NK-92 (cell line): ENCODE measurements at regions not wholly inside any gene's neighbourhood (a gene's known extent, or its start where the extent isn't known, plus 50 kb on each side); places are given as distances from the start of the nearest gene placed in this dataset.

Source experiments
- DNase-seq: peaks from one replicate; lab custom pipeline; 2025; ENCODE audit not compliant: unreplicated experiment; lab: John Stamatoyannopoulos, UW

DNA sequence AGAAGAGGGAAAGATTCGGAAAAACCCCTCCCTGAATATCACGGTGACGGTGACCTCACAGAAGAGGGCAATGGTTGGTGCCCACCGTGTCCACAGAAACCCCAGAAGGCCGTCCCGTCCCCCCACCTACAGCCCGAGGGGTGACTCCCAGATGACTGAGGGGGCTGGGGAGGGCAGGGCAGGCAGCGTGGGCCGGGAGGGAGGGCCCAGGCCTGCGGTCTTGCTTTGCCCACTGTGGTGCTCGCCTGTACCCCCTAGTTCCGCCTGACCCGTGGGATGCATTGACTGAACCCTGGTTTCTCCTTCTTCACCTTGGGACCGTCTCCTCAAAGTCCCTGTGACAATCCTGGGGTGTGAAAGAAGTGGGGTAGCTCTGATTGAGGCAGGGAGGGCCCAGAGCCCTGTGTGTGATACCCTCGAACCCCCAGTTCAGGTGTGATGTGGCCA is 526.7 kb downstream of the BRD1 start:
- DNase-seq, result no peak

DNA sequence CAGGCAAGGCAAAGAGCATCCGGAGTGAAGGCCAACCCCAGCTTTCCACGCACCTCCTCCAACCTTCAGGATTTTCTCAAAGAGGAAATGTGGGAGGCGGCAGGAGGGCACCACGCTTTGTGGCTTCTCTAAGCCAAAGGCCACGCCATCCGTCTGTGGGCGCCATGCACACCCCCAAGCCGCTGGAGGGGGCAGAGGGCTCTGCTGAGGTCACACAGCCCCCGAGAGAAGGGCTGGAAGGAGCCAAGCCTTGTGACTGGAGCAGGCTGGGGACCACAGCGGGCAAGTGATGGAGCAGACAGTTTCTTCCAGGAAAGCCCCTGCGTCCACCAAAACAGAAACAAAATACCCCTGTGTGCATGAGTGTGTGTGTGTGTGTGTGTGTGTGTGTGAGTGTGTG is 527.4 kb downstream of the BRD1 start:
- DNase-seq, result no peak

DNA sequence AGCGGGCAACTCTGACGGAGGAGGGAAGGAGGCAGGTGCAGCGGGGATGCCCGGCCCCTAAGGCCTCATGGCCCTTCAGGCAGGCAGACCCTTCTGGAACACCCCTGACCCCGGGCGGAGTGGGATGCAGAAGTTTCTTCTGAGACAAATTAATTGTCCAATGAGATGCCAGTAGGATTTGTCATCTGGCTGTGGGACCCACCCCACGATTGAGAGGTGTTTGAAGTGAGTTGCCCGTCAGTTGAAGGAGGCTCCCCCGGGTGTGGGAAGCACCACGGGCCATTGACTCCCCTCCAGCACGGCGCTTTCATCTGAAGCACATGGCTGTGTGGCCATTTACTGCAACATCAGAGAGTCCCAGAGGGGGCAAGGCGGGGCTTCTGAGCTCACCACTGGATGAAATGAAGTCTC is 527.8 kb downstream of the BRD1 start:
- no peak for DNase-seq

DNA sequence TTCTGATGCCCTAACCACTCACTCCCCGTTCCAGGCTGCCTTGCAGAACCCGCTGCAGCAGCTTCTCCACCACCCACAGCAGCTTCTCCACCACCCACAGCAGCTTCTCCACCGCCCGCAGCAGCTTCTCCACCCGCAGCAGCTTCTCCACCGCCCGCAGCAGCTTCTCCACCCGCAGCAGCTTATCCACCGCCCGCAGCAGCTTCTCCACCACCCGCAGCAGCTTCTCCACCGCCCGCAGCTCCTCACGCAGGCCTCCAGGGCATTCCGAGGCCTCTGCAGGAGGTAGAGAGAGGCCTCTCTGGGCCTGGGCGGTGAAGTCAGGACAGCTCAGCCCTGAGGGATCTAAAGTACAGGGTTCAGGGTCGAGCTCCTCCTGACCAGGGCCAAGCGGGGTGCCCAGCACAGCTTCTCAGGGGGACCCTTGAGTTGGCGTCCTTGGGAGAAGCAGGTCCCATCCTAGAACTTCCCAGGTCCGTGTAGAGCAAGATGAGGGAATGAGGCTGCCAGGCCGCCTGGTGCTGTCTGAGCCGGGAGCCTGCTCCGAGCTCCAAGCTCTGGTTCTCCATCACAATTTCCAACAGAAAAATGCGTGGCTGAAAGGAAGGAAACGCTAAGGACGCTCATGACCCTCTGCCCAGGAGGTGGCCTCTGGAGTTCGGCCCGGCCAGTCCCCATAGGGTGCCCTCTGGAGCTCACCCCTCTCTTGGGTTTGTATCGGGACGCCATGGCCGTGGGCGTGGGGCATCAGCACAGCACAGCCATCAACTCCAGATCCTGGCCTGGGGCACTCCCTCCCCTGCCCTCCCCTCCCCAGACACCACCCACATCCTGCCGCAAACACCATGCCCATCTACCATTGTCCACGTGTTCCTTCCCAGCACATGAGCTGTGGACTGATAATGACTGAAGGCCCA is 528.6 kb downstream of the BRD1 start:
- DNase-seq, result no peak

DNA sequence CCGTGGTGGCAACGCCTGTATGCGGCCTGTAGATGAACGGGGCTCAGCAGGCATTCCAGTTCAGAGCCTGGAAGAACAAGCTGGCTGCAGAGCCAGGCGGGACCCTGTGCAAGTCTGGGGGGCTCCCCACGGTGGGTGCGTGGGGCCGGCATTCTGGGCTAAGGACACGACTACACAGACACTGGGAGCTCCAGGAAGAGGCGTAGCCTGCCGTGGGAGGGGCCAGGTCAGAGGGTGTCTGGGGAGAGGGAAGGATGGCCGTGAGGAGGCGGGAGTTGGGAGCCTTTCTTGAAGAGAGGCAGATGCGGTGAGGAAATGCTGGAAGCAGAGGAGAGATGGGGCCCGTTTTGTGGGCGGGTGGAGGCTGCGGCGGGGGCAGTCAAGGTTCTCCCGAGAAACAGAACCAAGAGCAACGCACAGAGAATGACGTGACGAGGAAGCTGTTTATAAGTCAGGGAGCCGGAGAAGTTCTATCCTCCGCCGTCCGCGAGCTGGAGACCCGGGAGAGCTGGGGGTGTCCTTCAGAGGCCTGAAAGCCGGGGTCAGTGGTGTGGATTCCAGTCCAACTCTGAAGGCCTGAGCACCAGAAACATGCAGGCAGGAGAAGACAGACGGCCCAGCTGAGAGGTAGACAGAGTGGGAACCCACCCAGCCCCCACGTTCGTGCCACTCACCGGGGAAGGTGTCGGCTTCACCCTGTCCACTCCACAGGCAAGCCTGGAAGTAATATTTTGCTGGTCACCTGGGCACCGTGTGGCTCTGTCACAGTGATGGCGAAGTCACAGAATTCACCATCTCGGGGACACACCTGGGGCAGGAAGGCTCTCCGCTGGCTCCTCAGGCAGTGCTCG is 529.6 kb downstream of the BRD1 start:
- no peak for DNase-seq

DNA sequence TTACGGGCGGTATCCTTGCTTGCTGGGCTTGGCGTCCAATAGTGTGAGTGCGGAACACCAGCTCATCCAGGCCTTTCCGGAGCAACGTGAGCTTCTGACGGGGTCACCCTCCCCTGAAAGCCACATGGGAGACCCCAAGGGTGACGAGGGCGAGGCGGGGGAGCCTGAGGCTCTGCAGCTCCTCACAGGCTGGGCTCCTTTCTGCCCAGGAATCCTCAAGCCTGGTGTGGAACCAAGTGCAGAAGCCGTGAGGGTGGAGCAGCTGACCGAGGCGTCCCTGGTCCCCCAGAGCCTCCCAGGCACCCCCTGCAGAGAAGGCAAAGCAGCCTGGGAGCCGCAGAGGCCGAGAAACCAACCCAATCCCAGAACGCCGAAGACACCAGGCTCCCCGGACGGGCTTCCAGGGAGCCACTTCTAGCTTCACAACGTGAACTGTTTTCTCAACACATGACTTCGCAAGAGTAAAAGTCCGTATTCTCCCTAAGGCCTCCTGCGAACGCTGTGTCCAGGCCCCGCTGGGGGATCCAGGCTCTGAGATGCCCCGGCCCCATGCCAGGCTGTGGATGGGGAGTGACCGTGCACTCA is 530.3 kb downstream of the BRD1 start:
- DNase-seq, result no peak

DNA sequence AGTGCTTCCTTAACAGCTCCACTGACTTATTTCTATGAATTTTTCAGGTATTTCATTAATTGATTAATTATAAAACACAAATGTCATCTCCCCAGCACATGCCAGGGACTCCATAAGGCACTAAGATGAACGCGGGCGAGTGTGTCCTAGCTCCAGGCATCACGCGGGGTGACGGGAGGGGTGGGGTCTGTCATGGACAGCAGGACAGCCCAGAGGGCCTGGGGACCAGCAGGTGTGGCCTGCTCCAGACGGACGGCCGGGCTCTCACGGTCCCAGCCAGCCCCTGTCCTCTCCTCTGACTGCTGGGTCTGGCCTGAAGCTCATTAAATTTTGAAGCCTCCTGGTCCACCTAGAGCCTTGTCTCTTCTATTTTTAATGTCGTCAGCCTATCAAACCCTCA is 531.1 kb downstream of the BRD1 start:
- no peak for DNase-seq

DNA sequence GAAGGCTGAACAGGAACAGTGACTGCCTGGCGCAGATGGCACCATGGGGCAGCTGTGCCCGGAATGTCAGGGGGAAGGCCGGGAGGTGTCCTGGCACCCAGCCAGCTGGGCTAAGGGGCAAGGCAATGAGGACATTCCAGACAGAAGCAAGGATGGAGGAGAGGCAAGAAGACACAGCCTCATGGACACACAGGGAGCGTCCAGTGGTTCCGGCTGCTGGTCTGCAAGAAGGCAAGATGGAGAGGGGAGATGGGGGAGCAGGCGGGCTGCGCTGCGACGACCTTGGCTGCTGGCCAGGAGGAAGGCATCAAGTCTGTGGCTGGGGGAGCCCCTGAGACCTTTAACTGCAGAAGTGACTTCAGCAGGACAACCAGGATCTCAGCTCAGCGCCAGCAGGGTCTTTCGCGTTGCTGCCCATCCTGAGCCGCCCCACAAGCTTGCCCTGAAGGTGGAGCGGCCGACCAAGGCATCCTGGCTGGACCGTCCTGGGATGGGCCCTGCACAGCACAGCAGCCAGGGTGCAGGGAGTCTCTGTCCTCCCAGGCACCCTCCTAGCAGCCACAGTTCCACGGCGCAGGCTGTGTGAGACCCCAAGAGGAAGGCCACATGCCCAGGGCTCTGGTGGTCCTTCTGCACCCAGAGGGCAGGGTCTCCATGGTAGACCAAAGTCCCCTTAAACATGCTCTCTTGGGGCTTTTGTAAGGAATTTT is 531.7 kb downstream of the BRD1 start:
- no peak for DNase-seq

DNA sequence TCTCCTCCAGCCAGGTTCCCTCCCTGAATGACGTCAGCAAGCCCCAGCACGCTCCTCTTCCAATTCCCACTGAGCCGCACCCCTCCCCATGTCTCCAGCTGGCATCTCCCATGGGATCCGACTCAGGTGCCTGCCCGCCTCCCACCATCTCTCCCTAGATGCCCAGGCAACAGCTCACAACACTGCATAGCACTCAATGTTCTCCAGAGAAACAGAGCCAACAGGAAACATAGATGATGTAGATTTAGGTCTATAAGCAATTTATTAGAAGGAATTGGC is 532.3 kb downstream of the BRD1 start:
- DNase-seq, result no peak

DNA sequence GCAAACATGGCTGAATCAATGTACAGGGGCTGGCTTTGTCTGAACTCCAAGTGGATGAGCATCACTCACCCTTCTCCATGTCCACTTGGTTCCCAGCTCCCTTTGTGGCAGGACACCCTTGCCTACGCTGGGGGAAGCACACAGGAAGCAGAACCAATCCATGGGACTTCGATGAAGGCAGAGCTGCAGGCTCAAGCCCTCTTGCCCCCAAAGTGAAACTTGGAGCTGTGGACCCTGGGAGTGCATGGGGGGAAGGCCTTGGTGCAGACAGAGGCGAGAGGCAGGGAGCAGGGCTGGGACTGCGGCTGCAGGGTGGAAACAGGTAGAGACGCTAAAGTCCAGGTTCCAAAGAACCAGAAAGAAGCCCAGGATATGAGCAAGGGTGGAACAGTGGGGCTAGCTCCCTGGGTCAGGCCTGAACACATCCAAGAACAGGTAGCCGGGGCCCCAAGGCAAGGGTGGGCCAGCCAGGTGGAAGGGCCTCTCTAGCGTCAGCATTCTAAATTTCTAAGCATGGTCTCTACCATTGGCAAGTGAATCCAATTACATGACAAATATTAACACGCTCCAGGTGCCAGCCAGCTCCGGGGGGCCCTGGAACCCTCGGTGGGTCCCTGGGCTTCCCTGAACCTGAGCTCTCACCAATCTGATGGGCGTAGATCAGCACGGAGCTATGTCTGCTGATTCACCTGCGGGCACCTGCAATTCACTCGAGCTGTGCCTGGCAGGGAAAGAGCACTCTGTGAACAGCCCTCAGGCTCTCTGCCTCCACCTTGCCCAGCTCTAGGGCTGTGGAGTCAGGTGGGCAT is 532.8 kb downstream of the BRD1 start:
- no peak for DNase-seq

DNA sequence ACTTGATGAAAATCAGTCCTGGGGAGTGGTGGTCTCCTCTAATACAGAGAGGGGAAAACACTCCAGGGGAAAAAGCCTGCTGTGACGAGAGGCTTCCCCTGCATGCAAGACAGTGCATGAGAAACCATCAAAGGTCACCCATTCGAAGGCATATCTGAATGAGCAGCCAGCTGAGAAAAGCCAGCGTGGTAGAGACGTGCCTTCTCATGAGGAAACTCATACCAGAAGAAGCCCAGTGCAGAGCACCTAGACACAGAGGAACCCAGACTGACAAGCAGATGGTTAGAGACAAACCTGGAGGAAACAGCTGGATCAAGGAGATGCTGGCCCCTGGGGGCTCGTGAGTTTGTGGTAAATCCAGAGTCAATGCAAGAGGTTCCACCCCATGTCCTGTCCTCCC is 534.8 kb downstream of the BRD1 start:
- no peak for DNase-seq

DNA sequence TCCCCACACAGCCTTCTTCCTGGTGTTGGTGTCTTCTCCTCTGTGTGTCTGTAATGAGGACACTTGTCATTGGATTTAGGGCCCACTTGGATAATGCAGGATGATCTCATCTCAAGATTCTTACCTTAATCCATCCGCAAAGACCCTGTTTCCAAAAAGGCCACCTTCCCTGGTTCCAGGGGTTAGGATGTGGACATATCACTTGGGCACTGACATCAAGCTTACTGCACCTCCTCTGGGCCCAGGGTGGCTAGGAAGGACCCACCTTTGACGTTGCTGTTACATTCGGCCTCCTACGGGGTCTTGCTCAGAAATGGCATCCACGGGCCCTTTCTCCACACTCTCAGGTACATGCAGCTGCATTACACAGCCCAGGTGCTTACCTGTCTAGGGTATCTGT is 535.9 kb downstream of the BRD1 start:
- DNase-seq, result no peak

DNA sequence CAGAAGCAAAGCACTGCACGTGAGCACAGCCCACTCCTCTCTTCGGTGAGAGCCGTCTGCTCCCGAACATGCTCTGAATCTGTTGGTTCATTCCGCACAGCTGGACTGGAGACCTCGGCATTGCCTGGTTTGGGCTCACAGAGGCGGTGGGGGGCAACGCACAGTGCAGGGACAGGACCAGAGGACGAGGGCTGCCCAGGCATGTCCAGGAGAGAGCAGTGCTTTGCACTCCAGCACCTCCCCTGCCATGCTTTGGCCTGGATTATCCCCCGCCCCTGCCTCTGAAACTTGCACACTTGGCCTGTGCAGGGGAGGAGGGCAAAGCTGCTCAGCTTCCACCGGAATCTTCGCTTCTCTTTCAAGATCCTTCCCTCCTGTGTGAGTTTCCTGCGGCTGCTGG is 536.5 kb downstream of the BRD1 start:
- no peak for DNase-seq

DNA sequence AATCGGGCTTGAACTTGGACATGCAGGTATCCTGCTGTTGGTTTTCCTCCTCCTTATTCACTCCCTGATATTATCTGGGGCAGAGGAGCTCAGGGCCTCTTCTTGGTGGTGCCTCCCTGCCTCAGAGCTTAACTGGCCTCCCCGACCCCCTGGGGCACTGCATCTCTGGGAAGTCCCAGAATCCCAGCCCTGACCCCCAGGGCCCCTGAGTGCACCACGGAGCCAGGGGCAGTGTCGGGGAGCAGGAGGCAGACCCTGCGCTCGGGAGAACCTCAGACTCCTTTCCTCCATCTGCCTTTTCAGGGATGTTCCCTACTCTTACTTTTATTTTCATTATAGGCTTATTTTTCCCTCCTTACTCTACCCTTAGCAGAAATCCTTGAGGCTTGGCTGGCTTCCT is 537.0 kb downstream of the BRD1 start:
- DNase-seq, result no peak

DNA sequence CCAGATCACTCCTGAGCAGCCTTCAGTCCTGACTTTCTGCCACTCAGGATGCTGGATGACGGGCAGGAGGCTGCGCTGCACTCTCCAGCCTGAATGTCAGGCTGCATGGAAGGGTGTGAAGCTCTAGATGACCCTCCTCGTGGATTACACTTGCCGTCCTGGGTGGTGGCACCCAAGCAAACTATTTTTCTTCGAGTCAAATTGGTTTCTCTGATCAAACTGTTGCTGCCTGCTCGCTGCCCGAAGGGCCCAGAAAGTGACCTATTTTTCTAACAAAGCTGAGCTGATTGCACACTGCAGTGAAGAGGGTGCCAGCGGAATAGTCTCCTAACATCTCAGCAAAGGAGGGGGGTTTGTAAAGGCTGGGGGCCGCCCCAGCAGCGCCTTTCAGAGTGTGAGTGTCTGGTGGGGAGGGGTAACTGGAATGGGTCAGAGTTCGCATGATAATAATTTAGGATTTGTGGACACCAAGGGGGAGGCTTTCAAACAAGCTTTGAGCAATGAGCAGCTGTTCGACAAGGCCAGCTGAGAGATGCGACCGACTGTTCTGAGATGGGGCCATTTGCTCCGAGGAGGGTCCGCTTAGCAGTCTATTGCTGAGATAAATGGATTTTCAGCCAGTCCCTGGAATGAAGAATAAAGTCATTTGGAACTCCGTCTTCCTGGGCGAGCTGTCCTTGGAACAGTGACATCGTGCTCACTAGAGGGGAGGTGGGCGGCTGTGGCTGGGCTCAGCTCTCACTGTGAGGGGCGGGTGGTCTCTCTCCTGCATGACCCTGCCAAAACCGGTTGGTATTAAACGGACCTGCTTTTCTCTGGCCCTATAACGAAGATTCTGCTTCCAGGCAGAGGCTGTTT is 537.6 kb downstream of the BRD1 start:
- no peak for DNase-seq

DNA sequence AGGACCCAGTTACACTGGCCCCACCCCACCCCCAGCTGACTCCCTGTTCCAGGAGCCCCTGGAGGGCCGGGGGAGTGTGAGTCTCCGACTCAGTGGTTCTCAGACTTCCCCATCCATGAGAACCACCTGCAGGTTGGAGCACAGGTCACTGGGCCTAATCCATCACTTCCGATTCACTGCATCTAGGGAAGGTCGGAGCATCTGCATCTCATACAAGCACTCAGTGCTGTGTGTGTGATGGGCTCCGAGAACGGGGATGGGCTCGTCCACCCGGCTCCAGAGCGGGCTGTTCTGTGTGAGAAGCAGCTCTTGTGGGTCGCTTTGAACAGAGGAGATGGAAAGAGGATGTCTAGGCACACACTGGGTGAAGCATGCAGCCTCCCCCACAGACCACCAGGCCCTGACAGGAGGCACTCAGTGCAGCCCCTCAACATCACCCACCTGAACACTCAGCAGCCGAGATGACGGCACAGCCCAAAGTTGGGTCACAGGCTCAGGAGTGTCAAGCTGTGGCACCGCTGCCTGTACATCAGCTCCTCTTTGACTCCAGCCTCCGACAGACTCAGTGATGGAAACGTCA is 541.4 kb downstream of the BRD1 start:
- no peak for DNase-seq

DNA sequence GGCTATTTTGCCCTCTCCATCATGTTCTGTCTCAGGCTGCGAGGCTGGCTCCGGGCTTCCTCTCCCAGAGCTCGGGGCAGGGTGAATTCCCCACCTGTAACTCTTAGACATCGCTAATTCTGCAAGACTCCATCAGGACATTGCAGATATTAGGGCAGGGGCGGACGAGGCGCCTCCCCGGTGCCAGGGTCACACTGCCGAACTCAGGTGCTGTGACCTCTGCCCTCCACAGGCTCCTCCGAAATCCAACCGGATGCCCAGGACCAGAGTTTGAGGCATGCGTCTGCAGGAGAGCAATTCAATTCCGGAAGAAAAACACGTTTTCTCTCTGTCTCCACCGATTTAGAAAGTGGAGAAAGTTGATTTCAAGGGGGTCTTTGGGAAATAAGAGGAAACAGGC is 542.7 kb downstream of the BRD1 start:
- no peak for DNase-seq

DNA sequence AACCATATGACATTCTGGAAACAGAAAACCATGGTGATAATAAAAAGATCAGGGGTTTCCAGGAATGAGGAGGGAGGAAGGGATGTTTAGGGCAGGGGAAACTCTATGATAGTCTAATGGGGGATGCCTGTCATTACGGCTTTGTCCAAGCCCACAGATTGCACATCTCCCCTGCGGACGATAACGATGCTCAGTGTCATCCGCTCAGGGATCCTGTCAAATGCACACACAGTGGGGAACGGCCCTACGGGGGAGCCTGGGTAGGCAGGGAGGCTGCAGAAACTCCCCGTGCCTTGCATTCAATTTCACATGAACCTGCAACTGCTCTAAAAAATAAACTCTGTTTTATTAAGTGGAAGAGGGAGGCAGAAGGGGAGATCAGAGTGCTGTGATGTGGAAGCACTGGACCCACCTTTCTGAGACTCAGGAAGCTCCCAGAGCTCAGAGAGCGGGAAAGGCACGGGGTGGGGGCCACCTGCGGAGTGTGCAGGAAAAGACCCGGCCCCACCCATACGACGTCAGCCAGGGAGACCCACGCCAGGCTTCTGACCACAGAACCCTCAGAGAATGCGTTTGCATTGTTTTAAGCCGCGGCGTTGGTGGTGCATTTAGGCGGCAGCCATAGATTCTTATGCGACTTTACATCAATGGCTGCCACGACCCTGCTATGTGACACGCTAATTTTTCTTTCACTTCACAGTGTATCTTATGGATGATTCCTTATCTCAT is 543.5 kb downstream of the BRD1 start:
- no peak for DNase-seq

DNA sequence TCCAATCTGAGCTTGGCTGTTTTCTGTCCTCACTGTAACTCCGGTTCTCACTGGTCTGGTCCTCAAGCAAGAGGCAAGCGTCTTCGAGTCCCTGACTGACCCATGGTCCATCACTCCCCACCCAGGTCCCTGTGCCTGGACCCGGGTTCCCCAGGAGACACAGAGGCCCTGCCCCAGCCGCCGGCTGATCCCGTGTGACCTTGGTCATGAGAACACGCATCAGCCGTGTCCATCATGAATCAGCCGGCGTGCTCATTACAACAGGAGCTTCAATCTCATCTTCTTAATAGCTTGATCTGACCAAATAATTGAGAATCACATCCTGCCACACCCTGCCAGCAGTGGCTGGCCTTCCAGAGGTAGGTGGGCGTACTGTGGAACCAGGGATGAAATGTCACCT is 545.1 kb downstream of the BRD1 start:
- no peak for DNase-seq
